GM12878 (cell line): ENCODE measurements at regions not wholly inside any gene's neighbourhood (a gene's known extent, or its start where the extent isn't known, plus 50 kb on each side); places are given as distances from the start of the nearest gene placed in this dataset.
"Not testable (repeated sequence)": the region's sequence is repeated elsewhere in the genome, so short reads cannot be mapped to it uniquely, and the experiment has no call there.

Experiments used
- ATAC-seq: fragments of 200-7000 bp; cut with Tn5 transposase; 3 replicates; pipeline ENCODE4 v1.9.1; 2020; ENCODE audit warnings: mild to moderate bottlenecking, moderate library complexity
- BruUV-seq: library from RNA; stranded (reverse); fragments of 400-500 nt; replicated peaks from 2 replicates; lab custom pipeline; 2021; lab: Mats Ljungman, UMichigan
- CTCF ChIA-PET: fragments of 300-600 bp; sonication (Branson Sonifier 250); formaldehyde crosslinking; extraction: SDS; loops from one replicate; lab custom pipeline; 2021; ENCODE audit warnings: inconsistent platforms; lab: Yijun Ruan, JAX
- POLR2A ChIA-PET: fragments of 350-600 bp; formaldehyde crosslinking; extraction: SDS; loops from one replicate; lab custom pipeline; 2021; ENCODE audit warnings: inconsistent platforms; lab: Charles Lee
- RAD21 ChIA-PET: fragments of 300-600 bp; sonication (Branson Sonifier 250); formaldehyde crosslinking; loops from one replicate; lab custom pipeline; 2023; ENCODE audit warnings: antibody characterized with exemption; ENCODE audit not compliant: unreplicated experiment; lab: Charles Lee
- SMC1A ChIA-PET: fragments of 300-600 bp; sonication (Branson Sonifier 250); formaldehyde crosslinking; loops from one replicate; lab custom pipeline; 2023; ENCODE audit not compliant: unreplicated experiment, uncharacterized antibody; lab: Charles Lee
- DNase-seq: peaks from one replicate; pipeline ENCODE4 v3.0.0-alpha.2; 2011; ENCODE audit warnings: low read depth, low spot score
- FAIRE-seq: peaks from 3 replicates; lab custom pipeline; 2011; peaks lifted over from hg19 to GRCh38; lab: Jason Lieb, UNC
- H2AFZ ChIP-seq: 2 replicates; pipeline ENCODE4 v1.6.0; 2011; ENCODE audit warnings: low read depth, low read length, control low read depth; ENCODE audit not compliant: control insufficient read depth
- H3K27ac ChIP-seq: 2 replicates; pipeline ENCODE4 v1.5.1; 2011; ENCODE audit warnings: control low read depth; ENCODE audit not compliant: control insufficient read depth, insufficient read depth
- H3K27me3 ChIP-seq, 2 experiments: replicated peaks in 1 of 2; 2 replicates each; pipeline versions ENCODE4 v1.6.0 to v1.6.1; 2011; ENCODE audit warnings: low read length in 1 of 2; ENCODE audit not compliant: control insufficient read depth in 2 of 2, insufficient read depth in 2 of 2
- H3K36me3 ChIP-seq, 2 experiments: 2 replicates each; pipeline ENCODE4 v1.5.1; 2011; ENCODE audit warnings: low read length in 1 of 2; ENCODE audit not compliant: control insufficient read depth in 2 of 2, insufficient read depth in 2 of 2
- H3K4me1 ChIP-seq: 2 replicates; pipeline ENCODE4 v1.6.1; 2011; ENCODE audit warnings: mild to moderate bottlenecking, low read length, moderate library complexity, mixed read lengths; ENCODE audit not compliant: control insufficient read depth, insufficient read depth
- H3K4me2 ChIP-seq: 2 replicates; pipeline ENCODE4 v1.6.0; 2011; ENCODE audit warnings: control low read depth; ENCODE audit not compliant: control insufficient read depth, insufficient read depth
- H3K4me3 ChIP-seq: fragments of 200-600 bp; sonication (generic); 2 replicates; pipeline ENCODE4 v1.5.1; 2016
- H3K79me2 ChIP-seq: 2 replicates; pipeline ENCODE4 v1.6.0; 2011; ENCODE audit warnings: low read length; ENCODE audit not compliant: control insufficient read depth, insufficient read depth
- H3K9ac ChIP-seq: 2 replicates; pipeline ENCODE4 v1.8.0; 2011; ENCODE audit warnings: low read length, control low read depth, mixed read lengths; ENCODE audit not compliant: control insufficient read depth, insufficient read depth
- H3K9me3 ChIP-seq: replicated peaks from 3 replicates; pipeline ENCODE4 v1.5.1; 2011; ENCODE audit warnings: mild to moderate bottlenecking, low read length; ENCODE audit not compliant: control insufficient read depth, insufficient read depth
- H4K20me1 ChIP-seq: 2 replicates; pipeline ENCODE4 v1.6.0; 2011; ENCODE audit not compliant: control insufficient read depth, insufficient read depth
- CBFB ChIP-seq: IDR thresholded peaks from 2 replicates; pipeline ENCODE4 v1.6.1; 2016; ENCODE audit warnings: antibody characterized with exemption, low read depth
- CREM ChIP-seq: IDR thresholded peaks from 2 replicates; pipeline ENCODE4 v1.6.1; 2014; ENCODE audit warnings: antibody characterized with exemption, low read depth
- IRF4 ChIP-seq: IDR thresholded peaks from 2 replicates; pipeline ENCODE4 v1.6.1; 2011; ENCODE audit warnings: low read depth, low read length
- NFYA ChIP-seq: IDR thresholded peaks from 2 replicates; pipeline ENCODE4 v1.6.1; 2011; ENCODE audit warnings: low read depth, mild to moderate bottlenecking, low read length, improper control_type of control experiment, borderline replicate concordance
- RBBP5 ChIP-seq: fragments of 200-600 bp; sonication (generic); conservative IDR thresholded peaks from 2 replicates; pipeline ENCODE4 v1.6.1; 2016
- SMAD5 ChIP-seq: IDR thresholded peaks from 2 replicates; pipeline ENCODE4 v1.6.1; 2016; ENCODE audit warnings: antibody characterized with exemption, low read depth
- SREBF1 ChIP-seq: IDR thresholded peaks from 2 replicates; pipeline ENCODE4 v1.6.1; 2012; ENCODE audit warnings: mild to moderate bottlenecking, low read length
- STAT1 ChIP-seq: fragments of 450-650 bp; conservative IDR thresholded peaks from 2 replicates; pipeline ENCODE4 v1.6.1; 2014; ENCODE audit warnings: antibody characterized with exemption, mild to moderate bottlenecking
- ZSCAN29 ChIP-seq: fragments of 450-650 bp; IDR thresholded peaks from 2 replicates; pipeline ENCODE4 v1.6.1; 2017; ENCODE audit warnings: mild to moderate bottlenecking, moderate library complexity
- WGBS: methylation state at CpG from one replicate; pipeline ENCODE4 v1.1.6; 2016; ENCODE audit warnings: low lambda C conversion rate; ENCODE audit not compliant: insufficient replicate concordance, insufficient coverage; ENCODE audit errors: missing lambda C conversion rate; 5-methylcytosine and 5-hydroxymethylcytosine counted together
- in situ Hi-C: fragments of 300-500 bp; cut with MboI; formaldehyde crosslinking; loops from 9 replicates; pipeline ENCODE4 v1.14.3; 2018; ENCODE audit warnings: mixed read lengths
- intact Hi-C: fragments of 100-400 bp; cut with micrococcal nuclease; formaldehyde crosslinking; loops from one replicate; pipeline ENCODE4 v1.14.2; 2022; ENCODE audit not compliant: unreplicated experiment
- TF ChIP-seq, protein P1 (sequence below): fragments of 450-650 bp; IDR thresholded peaks from 2 replicates; pipeline ENCODE4 v1.6.1; 2016; ENCODE audit warnings: mild to moderate bottlenecking, moderate library complexity, borderline replicate concordance
- TF ChIP-seq, protein P2 (sequence below): IDR thresholded peaks from 2 replicates; pipeline ENCODE4 v1.6.1; 2012; ENCODE audit warnings: low read depth, low read length, improper control_type of control experiment
- TF ChIP-seq, protein P3 (sequence below): IDR thresholded peaks from 2 replicates; pipeline ENCODE4 v1.6.1; 2011; ENCODE audit warnings: borderline replicate concordance, low read depth, mild to moderate bottlenecking, moderate library complexity, low read length; ENCODE audit not compliant: insufficient read depth, poor library complexity, severe bottlenecking

DNA sequence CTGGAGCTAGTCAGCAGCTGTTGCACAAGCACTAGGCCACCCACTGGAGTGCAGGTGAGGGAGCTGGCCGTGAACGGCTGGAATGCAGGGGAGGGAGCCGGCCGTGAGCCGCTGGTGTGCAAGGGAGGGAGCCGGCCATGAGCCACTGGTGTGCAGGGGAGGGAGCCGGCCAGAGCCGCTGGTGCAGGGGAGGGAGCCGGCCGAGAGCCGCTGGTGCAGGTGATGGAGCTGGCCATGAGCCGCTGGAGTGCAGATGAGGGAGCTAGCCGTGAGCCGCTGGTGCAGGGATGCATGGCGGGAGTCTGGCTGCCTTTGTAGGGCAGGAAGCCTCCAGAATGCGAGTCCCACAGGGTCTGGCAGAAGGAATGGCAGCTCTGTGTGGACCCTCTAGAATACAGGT is 1470.0 kb upstream of the DEFB115 start:
- H3K4me3 ChIP-seq, H3K9me3 ChIP-seq, CTCF ChIA-PET, intact Hi-C loops, H3K27ac ChIP-seq, POLR2A ChIA-PET, H3K4me1 ChIP-seq, H4K20me1 ChIP-seq, H3K79me2 ChIP-seq, DNase-seq, H3K4me2 ChIP-seq, RAD21 ChIA-PET, H3K27me3 ChIP-seq, ATAC-seq, H3K36me3 ChIP-seq, SMC1A ChIA-PET, H2AFZ ChIP-seq, H3K9ac ChIP-seq, FAIRE-seq, BruUV-seq, in situ Hi-C loops: not testable (repeated sequence)
- 47% methylated on average over 16 of the region's 16 CpGs for WGBS

DNA sequence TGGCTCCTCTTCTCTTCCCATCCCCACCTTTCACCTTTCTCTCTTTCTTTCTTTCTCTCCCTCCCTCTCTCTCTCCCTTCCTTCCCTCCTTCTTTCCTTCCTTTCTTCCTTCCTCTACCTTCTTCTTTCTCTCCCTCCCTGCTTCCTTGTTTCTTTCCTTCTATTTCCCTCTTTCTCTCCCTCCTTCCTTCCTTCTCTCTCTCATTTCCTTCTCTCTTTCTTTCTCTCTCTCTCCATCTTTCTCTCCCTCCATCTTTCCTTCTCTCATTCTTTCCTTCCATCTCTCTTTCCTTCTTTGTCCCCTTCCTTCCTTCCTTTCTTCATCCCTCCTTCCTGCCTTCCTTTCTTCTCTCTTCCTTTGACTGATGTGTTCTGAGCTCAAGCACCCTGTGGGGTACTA is 1467.0 kb upstream of the DEFB115 start:
- no peak for FAIRE-seq
- H3K36me3 ChIP-seq = no peaks in the 10 kb centered on the region
- ChIA-PET RAD21 (no interaction called here), CTCF (no interaction called here), POLR2A (no interaction called here), SMC1A (no interaction called here)
- H3K4me2 ChIP-seq = no peak overlapping the region
- no peak for ATAC-seq
- no peak overlapping the region for H3K9ac ChIP-seq
- no peak overlapping the region for H2AFZ ChIP-seq
- H4K20me1 ChIP-seq = no peaks in the 10 kb centered on the region
- no peaks in the 10 kb centered on the region for H3K9me3 ChIP-seq
- no peaks in the 10 kb centered on the region for H3K4me1 ChIP-seq
- H3K4me3 ChIP-seq = no peak overlapping the region
- no peak overlapping the region for H3K27ac ChIP-seq
- no peaks in the 10 kb centered on the region for H3K27me3 ChIP-seq
- in situ Hi-C loops (no loop called here), intact Hi-C loops (no loop called here)
- no peaks in the 10 kb centered on the region for H3K79me2 ChIP-seq
- DNase-seq = no peak
- no TSS peak for BruUV-seq
- TF ChIP-seq STAT1 (no peak), IRF4 (no peak), SMAD5 (no peak), RBBP5 (no peak), ZSCAN29 (no peak), CREM (no peak), CBFB (no peak), NFYA (no peak), SREBF1 (no peak)
- TF ChIP-seq, protein P1, sequence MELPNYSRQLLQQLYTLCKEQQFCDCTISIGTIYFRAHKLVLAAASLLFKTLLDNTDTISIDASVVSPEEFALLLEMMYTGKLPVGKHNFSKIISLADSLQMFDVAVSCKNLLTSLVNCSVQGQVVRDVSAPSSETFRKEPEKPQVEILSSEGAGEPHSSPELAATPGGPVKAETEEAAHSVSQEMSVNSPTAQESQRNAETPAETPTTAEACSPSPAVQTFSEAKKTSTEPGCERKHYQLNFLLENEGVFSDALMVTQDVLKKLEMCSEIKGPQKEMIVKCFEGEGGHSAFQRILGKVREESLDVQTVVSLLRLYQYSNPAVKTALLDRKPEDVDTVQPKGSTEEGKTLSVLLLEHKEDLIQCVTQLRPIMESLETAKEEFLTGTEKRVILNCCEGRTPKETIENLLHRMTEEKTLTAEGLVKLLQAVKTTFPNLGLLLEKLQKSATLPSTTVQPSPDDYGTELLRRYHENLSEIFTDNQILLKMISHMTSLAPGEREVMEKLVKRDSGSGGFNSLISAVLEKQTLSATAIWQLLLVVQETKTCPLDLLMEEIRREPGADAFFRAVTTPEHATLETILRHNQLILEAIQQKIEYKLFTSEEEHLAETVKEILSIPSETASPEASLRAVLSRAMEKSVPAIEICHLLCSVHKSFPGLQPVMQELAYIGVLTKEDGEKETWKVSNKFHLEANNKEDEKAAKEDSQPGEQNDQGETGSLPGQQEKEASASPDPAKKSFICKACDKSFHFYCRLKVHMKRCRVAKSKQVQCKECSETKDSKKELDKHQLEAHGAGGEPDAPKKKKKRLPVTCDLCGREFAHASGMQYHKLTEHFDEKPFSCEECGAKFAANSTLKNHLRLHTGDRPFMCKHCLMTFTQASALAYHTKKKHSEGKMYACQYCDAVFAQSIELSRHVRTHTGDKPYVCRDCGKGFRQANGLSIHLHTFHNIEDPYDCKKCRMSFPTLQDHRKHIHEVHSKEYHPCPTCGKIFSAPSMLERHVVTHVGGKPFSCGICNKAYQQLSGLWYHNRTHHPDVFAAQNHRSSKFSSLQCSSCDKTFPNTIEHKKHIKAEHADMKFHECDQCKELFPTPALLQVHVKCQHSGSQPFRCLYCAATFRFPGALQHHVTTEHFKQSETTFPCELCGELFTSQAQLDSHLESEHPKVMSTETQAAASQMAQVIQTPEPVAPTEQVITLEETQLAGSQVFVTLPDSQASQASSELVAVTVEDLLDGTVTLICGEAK = no peak
- TF ChIP-seq, protein P2, sequence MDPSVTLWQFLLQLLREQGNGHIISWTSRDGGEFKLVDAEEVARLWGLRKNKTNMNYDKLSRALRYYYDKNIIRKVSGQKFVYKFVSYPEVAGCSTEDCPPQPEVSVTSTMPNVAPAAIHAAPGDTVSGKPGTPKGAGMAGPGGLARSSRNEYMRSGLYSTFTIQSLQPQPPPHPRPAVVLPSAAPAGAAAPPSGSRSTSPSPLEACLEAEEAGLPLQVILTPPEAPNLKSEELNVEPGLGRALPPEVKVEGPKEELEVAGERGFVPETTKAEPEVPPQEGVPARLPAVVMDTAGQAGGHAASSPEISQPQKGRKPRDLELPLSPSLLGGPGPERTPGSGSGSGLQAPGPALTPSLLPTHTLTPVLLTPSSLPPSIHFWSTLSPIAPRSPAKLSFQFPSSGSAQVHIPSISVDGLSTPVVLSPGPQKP = no peak
- TF ChIP-seq, protein P3, sequence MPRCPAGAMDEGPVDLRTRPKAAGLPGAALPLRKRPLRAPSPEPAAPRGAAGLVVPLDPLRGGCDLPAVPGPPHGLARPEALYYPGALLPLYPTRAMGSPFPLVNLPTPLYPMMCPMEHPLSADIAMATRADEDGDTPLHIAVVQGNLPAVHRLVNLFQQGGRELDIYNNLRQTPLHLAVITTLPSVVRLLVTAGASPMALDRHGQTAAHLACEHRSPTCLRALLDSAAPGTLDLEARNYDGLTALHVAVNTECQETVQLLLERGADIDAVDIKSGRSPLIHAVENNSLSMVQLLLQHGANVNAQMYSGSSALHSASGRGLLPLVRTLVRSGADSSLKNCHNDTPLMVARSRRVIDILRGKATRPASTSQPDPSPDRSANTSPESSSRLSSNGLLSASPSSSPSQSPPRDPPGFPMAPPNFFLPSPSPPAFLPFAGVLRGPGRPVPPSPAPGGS = no peak
